OCI-LY1 (cell line): ENCODE measurements at regions not wholly inside any gene's neighbourhood (a gene's known extent, or its start where the extent isn't known, plus 50 kb on each side); places are given as distances from the start of the nearest gene placed in this dataset.

Source experiments
- H2AFZ ChIP-seq: fragments of 200-600 bp; sonication (generic), shearing (Covaris generic); 2 replicates; pipeline ENCODE4 v1.6.0; 2014; ENCODE audit warnings: antibody characterized with exemption, mild to moderate bottlenecking, low read length
- H3F3A ChIP-seq: fragments of 200-600 bp; sonication (generic), shearing (Covaris generic); 2 replicates; pipeline ENCODE4 v1.6.0; 2014; ENCODE audit warnings: mild to moderate bottlenecking, antibody characterized with exemption, low read length, moderate library complexity; ENCODE audit not compliant: insufficient read depth
- H3K27ac ChIP-seq: fragments of 200-600 bp; sonication (generic); 2 replicates; pipeline ENCODE4 v1.5.1; 2014; ENCODE audit warnings: low read length, mixed run types, mild to moderate bottlenecking, low read depth; ENCODE audit not compliant: poor library complexity, severe bottlenecking
- H3K27me3 ChIP-seq: fragments of 200-600 bp; sonication (generic); 2 replicates; pipeline ENCODE4 v1.6.0; 2014; ENCODE audit warnings: antibody characterized with exemption, mild to moderate bottlenecking, low read length, moderate library complexity; ENCODE audit not compliant: insufficient read depth
- H3K36me3 ChIP-seq: fragments of 200-600 bp; sonication (generic); 2 replicates; pipeline ENCODE4 v1.6.1; 2014; ENCODE audit warnings: mild to moderate bottlenecking, antibody characterized with exemption, low read length, moderate library complexity, mixed read lengths; ENCODE audit not compliant: insufficient read depth
- H3K4me1 ChIP-seq: fragments of 200-600 bp; sonication (generic); 2 replicates; pipeline ENCODE4 v1.5.1; 2014; ENCODE audit warnings: mild to moderate bottlenecking, low read length, moderate library complexity; ENCODE audit not compliant: insufficient read depth, severe bottlenecking
- H3K4me2 ChIP-seq: fragments of 200-600 bp; sonication (generic), shearing (Covaris generic); 2 replicates; pipeline ENCODE4 v1.6.1; 2014; ENCODE audit warnings: low read length
- H3K4me3 ChIP-seq: fragments of 200-600 bp; sonication (generic); 2 replicates; pipeline ENCODE4 v1.5.1; 2014; ENCODE audit warnings: low read length, low read depth, mild to moderate bottlenecking, mixed read lengths; ENCODE audit not compliant: poor library complexity, severe bottlenecking
- H3K79me2 ChIP-seq: fragments of 200-600 bp; shearing (Covaris generic); 2 replicates; pipeline ENCODE4 v1.6.1; 2016; ENCODE audit warnings: mixed run types, low read length, mixed read lengths; ENCODE audit not compliant: insufficient read depth
- H3K9ac ChIP-seq: fragments of 200-600 bp; sonication (generic), shearing (Covaris generic); 2 replicates; pipeline ENCODE4 v1.6.1; 2014; ENCODE audit warnings: mild to moderate bottlenecking, low read length, mixed read lengths
- H3K9me2 ChIP-seq: fragments of 200-600 bp; sonication (generic), shearing (Covaris generic); 2 replicates; pipeline ENCODE4 v1.6.1; 2014; ENCODE audit warnings: low read depth, mild to moderate bottlenecking, low read length, mixed read lengths
- H3K9me3 ChIP-seq: fragments of 200-600 bp; shearing (Covaris generic); 2 replicates; pipeline ENCODE4 v1.6.1; 2014; ENCODE audit warnings: low read length, mixed read lengths
- H4K20me1 ChIP-seq: fragments of 200-600 bp; sonication (generic), shearing (Covaris generic); 2 replicates; pipeline ENCODE4 v1.6.0; 2016; ENCODE audit warnings: mild to moderate bottlenecking, low read length; ENCODE audit not compliant: insufficient read depth
- CTCF ChIP-seq: fragments of 200-600 bp; sonication (generic), shearing (Covaris generic); IDR thresholded peaks from 2 replicates; pipeline ENCODE4 v1.5.1; 2017; ENCODE audit warnings: mild to moderate bottlenecking, antibody characterized with exemption, low read length, moderate library complexity, mixed read lengths
- EZH2 ChIP-seq: fragments of 200-600 bp; sonication (generic), shearing (Covaris generic); IDR thresholded peaks from 2 replicates; pipeline ENCODE4 v1.8.0; 2017; ENCODE audit warnings: borderline replicate concordance, mixed run types, mild to moderate bottlenecking, antibody characterized with exemption, low read length, moderate library complexity, mixed read lengths

- Histone ChIP-seq H3K4me2 (no peak overlapping the region), H2AFZ (no peak overlapping the region), H3K4me3 (no peak overlapping the region), H3K4me1 (no peaks in the 10 kb centered on the region), H3K36me3 (no peaks in the 10 kb centered on the region), H3K27me3 (no peaks in the 10 kb centered on the region), H3K27ac (no peak overlapping the region), H3K9me2 (no peaks in the 10 kb centered on the region), H3K79me2 (no peaks in the 10 kb centered on the region), H3F3A (no peaks in the 10 kb centered on the region), H3K9me3 (no peaks in the 10 kb centered on the region), H4K20me1 (no peaks in the 10 kb centered on the region), H3K9ac (no peak overlapping the region)
- TF ChIP-seq CTCF (no peak), EZH2 (no peak)
Measured at GRCh38 chr6:92428448-92428847, 990.9 kb downstream of the EPHA7 start.

GRCh38 chr6:92427453-92427852 lies 991.9 kb downstream of the EPHA7 start:
- TF ChIP-seq EZH2 (no peak), CTCF (no peak)
- H3K4me1 ChIP-seq: no peaks in the 10 kb centered on the region
- no peaks in the 10 kb centered on the region for H3K9me2 ChIP-seq
- H3K4me3 ChIP-seq: no peak overlapping the region
- H3F3A ChIP-seq: no peaks in the 10 kb centered on the region
- H4K20me1 ChIP-seq: no peaks in the 10 kb centered on the region
- H3K4me2 ChIP-seq: no peak overlapping the region
- no peak overlapping the region for H3K27ac ChIP-seq
- H3K9ac ChIP-seq: no peak overlapping the region
- no peaks in the 10 kb centered on the region for H3K27me3 ChIP-seq
- no peaks in the 10 kb centered on the region for H3K9me3 ChIP-seq
- H3K36me3 ChIP-seq: no peaks in the 10 kb centered on the region
- no peaks in the 10 kb centered on the region for H3K79me2 ChIP-seq
- H2AFZ ChIP-seq: no peak overlapping the region

GRCh38 chr6:92415656-92416055 lies 1003.7 kb downstream of the EPHA7 start:
- Histone ChIP-seq H3F3A (no peaks in the 10 kb centered on the region), H3K36me3 (no peaks in the 10 kb centered on the region), H3K27ac (no peak overlapping the region), H3K79me2 (no peaks in the 10 kb centered on the region), H3K4me2 (no peak overlapping the region), H3K27me3 (no peaks in the 10 kb centered on the region), H3K4me3 (no peak overlapping the region), H3K4me1 (no peaks in the 10 kb centered on the region), H3K9me2 (no peaks in the 10 kb centered on the region), H3K9ac (no peak overlapping the region), H2AFZ (no peak overlapping the region), H4K20me1 (no peaks in the 10 kb centered on the region), H3K9me3 (no peaks in the 10 kb centered on the region)
- TF ChIP-seq CTCF: no peak
- TF ChIP-seq EZH2: no peak
